Breast epithelium (tissue), 3 donors: ENCODE measurements at regions not wholly inside any gene's neighbourhood (a gene's known extent, or its start where the extent isn't known, plus 50 kb on each side); places are given as distances from the start of the nearest gene placed in this dataset.

Source experiments
- POLR2A ChIP-seq: fragments of 450-650 bp; IDR thresholded peaks from one replicate; pipeline ENCODE4 v1.6.1; 2016; ENCODE audit warnings: antibody characterized with exemption, mild to moderate bottlenecking, moderate library complexity
- POLR2AphosphoS5 ChIP-seq, 3 donors: sonication (generic); formaldehyde crosslinking; IDR thresholded peaks; one replicate each; pipeline ENCODE4 v1.6.1; 2017; ENCODE audit warnings: antibody characterized with exemption in 3 of 3
- TF ChIP-seq, protein P1 (sequence below), 3 donors: fragments of 450-650 bp; IDR thresholded peaks; one replicate each; pipeline ENCODE4 v1.5.1; 2016 to 2017; ENCODE audit warnings: antibody characterized with exemption in 3 of 3, mild to moderate bottlenecking in 3 of 3, moderate library complexity in 3 of 3

- TF ChIP-seq, protein P1, sequence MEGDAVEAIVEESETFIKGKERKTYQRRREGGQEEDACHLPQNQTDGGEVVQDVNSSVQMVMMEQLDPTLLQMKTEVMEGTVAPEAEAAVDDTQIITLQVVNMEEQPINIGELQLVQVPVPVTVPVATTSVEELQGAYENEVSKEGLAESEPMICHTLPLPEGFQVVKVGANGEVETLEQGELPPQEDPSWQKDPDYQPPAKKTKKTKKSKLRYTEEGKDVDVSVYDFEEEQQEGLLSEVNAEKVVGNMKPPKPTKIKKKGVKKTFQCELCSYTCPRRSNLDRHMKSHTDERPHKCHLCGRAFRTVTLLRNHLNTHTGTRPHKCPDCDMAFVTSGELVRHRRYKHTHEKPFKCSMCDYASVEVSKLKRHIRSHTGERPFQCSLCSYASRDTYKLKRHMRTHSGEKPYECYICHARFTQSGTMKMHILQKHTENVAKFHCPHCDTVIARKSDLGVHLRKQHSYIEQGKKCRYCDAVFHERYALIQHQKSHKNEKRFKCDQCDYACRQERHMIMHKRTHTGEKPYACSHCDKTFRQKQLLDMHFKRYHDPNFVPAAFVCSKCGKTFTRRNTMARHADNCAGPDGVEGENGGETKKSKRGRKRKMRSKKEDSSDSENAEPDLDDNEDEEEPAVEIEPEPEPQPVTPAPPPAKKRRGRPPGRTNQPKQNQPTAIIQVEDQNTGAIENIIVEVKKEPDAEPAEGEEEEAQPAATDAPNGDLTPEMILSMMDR (IDR thresholded peaks at IDR 0.05) = no peak
- TF ChIP-seq POLR2AphosphoS5 (IDR thresholded peaks at IDR 0.05) (no peak), POLR2A (no peak)
Observed at GRCh38 chr7:46568420-46569132, 647.5 kb upstream of the IGFBP3 start.
